Mammary epithelial cell (primary cell): ENCODE measurements at regions not wholly inside any gene's neighbourhood (a gene's known extent, or its start where the extent isn't known, plus 50 kb on each side); places are given as distances from the start of the nearest gene placed in this dataset.

Source experiments
- CTCF ChIP-seq, 2 donors: IDR thresholded peaks in 1 of 2; conservative IDR thresholded peaks in 1 of 2; 2 replicates each; pipeline ENCODE4 v1.5.1; 2011 to 2012; ENCODE audit warnings: inconsistent platforms in 2 of 2, low read length in 2 of 2, mild to moderate bottlenecking in 2 of 2, control low read depth in 1 of 2, low read depth in 1 of 2; ENCODE audit not compliant: insufficient read depth in 1 of 2; ENCODE audit errors: extremely low read depth in 1 of 2
- EZH2 ChIP-seq: IDR thresholded peaks from 2 replicates; pipeline ENCODE4 v1.6.1; 2012; ENCODE audit warnings: low read length, inconsistent platforms, borderline replicate concordance

- TF ChIP-seq CTCF (conservative IDR thresholded peaks at IDR 0.05 in 1 of 2, IDR thresholded peaks at IDR 0.05 in 1 of 2; ENCODE audit: extremely low read depth in 1 of 2, insufficient read depth in 1 of 2, low read depth in 1 of 2, low read length in 2 of 2) = no peak
- TF ChIP-seq EZH2 = no peak
Measured at GRCh38 chr2:39607538-39608262, 58.0 kb upstream of the TMEM178A start.
